ENCODE measurements at regions not wholly inside any gene's neighbourhood (a gene's known extent, or its start where the extent isn't known, plus 50 kb on each side); places are given as distances from the start of the nearest gene placed in this dataset.
"Not testable (repeated sequence)": the region's sequence is repeated elsewhere in the genome, so short reads cannot be mapped to it uniquely, and the experiment has no call there.

DNA sequence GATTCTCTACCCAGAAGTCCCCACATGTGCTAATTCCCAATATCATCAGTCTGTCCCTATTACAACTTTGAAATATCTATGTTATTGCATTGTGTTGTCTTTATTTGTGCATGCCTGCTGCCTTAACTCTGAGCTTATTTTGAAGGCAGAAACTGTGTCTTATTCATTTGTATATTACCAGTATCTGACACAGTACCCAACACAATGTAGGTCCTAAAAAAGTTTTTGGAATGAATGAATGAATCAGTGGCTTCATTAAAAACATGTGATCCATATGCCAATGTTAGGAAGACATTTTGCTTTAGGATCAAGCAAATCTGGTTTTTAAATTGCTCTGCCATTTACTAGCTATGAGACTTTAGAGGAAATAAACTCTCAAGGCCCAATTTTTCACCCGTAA, 420.4 kb downstream of the CBLN4 start:
- DNase-seq: no peak

DNA sequence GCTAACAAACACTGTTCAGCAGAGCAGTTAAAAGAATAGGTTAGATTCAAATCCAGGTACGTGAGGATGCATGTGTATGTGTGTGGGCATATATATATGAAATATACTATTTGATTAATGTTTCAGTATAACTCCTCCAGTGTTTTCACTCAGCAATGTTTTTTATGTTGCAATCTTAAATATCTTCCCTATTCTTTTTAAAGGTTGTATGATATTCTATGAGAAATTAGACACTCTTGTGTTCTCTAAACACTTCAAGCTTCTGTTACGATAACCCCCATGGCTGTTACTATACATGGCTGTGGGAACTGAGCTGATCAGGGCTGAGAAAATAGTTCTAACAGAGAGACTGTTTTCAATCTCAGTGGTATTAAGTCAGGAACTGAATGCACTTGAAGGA, 421.0 kb downstream of the CBLN4 start:
- DNase-seq: no peak

- no peak for DNase-seq
Observed at GRCh38 chr20:55583036-55583435, 422.3 kb downstream of the CBLN4 start.

- DNase-seq: no peak
Observed at GRCh38 chr20:55582498-55582897, 422.8 kb downstream of the CBLN4 start.

DNA sequence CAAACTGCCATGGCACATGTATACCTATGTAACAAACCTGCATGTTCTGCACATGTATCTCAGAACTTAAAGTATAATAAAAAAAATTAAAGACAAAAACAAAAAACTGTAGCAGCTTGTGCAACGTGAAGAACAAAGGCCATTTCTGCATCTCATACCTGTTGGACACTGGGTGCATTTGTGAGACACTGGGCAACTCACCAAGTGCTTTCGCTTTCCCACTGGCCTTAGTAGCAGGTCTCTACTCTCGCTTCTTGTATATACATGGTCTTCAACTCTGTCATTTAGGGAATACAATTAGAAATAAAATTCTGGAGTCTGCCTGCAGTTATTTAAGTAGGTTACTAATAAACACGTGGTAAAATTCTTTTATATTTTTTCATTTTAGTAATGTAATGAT, 423.8 kb downstream of the CBLN4 start:
- no peak for DNase-seq

DNA sequence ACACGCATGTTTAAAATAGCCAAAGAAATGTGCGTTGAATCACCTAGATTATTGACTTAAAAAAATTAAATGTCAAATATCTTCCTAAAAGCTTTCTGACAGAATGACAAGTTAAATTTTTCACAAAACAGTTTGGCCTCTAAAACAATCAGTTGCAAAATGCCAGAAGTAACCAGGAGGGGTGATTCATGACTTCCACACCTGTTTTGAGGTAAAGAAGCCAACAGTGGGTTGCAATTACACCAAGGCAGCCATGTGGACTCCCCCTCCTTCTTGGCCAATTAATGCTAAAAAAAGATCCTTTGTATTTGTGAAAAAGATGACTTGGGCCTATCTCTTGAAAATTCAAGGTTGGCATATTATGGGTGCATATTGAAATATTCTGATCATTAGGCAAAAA, 424.8 kb downstream of the CBLN4 start:
- no peak for DNase-seq

- DNase-seq: no peak
Observed at GRCh38 chr20:55579802-55580201, 425.5 kb downstream of the CBLN4 start.

- no peak for DNase-seq
Observed at GRCh38 chr20:55576981-55577380, 428.3 kb downstream of the CBLN4 start.

DNA sequence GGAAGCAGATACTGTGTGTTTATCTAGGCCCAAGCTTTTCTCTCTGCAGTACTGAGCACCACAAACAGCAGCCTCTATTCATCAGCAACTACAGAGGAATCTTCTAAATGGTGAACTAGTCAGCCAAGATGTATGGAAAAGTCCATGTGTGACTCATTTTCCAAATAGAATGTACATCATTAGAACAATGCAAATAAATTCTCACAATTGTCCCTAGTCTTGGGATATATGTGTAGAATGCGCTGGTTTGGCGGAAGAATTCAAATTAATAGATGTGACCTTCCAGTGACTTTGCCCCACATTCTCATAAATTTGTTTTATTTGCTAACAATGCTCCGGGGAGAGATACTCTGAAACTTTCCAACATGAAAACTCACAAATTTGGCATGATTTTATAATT, 436.2 kb downstream of the CBLN4 start:
- no peak for DNase-seq

- DNase-seq: no peak
Observed at GRCh38 chr20:55567826-55568225, 437.5 kb downstream of the CBLN4 start.

GRCh38 chr20:55565096-55565773, 440.1 kb downstream of the CBLN4 start:
- no peak for DNase-seq

DNA sequence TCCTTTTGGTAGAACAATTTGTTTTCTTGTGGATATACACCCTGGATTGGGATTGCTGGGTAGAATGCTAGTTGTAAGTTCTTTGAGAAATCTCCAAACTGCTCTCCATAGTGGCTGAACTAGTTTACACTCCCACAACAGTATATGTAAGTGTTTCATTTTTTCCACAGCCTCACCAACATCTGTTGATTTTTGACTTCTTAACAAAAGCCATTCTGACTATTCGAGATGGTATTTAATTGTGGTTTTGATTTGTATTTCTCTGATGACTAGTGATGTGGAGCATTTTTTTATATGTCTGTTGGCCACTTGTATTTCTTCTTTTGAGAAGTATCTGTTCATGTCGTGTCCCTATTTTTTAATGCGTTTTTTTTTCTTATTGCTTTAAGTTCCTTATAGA, 444.1 kb downstream of the CBLN4 start:
- DNase-seq: no peak

GRCh38 chr20:55557191-55557590, 448.1 kb downstream of the CBLN4 start:
- no peak for DNase-seq

DNA sequence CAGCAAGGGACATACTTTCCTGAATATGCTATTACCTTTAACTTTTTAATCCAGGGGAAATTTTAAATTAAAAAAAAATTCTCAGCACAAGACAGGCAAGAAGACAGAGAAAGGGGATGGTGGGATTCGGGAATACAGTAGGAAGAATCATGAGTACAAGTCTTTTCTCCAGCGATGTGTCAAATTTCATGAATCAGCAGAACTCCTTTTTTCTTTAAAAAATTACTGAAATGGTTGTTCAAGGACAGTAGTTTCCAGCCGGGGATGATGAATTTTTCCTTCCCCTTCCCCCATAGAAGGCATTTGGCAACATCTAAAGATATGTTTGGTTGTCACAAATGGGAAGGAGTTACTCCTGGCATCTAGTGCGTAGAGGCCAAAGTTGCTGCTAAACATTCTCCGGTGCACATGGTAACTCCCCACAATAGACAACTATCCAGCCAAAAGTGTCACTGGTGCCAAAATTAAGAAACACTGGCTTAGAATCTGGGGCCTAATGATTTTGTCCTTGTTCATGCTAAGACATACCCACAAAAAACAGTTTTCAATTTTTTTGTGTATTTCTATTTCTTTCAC, 450.2 kb downstream of the CBLN4 start:
- no peak for DNase-seq

DNA sequence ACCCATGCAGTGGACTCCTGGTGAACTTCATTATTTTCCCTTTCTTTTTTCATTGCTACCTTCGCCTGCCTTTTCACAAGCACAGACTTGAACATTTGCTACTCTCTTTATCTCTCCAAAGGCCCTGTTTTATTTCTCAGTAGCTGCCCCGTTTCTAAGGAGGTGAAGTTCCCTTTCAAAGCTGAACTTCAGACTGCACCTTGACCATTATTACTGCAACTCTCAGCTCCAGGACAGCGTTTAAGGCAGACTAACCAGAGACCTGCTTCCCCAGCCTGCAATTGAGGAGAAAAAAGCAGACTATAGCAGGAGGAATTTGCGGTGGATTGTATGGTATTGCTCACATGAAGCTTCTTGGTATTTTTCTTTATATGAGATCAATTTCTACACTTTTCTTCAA, 460.7 kb downstream of the CBLN4 start:
- no peak for DNase-seq

DNA sequence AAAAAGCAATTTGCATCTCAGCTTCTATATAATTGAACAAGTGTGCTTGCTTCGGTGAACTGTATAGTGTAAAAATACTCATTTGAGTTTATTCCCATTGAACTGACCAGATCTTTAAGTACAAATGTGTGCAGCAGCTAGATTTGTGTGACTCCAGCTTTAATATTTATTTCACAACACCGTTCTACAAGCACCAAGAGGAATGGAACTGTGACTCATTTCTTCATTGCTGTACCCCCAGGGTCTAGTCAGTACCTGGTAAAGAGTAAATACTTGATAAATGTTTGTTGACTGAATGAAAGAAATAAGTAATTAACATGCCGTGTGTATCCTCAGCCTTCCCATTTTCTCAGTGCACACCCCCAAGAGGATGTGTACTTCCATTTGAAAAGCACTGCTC, 464.8 kb downstream of the CBLN4 start:
- no peak for DNase-seq

DNA sequence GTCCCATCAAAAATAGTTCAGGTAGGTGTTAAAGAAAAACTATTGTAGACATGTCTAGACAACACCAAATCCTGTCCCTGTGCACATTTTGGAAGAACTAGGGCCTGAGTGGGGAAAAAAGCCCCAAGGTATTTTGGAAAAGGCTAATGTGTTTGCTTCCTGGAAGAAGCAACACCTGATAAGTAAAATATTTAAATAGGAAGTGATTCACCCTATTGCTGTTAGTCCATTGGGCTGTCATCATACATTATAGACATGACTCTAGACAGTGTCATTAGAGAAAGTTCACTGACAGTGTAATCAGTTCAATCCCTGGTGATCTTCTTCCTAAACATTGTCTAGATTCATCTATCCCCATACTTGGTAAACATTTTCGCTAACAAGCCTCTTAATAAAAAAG, 465.3 kb downstream of the CBLN4 start:
- DNase-seq: no peak

DNA sequence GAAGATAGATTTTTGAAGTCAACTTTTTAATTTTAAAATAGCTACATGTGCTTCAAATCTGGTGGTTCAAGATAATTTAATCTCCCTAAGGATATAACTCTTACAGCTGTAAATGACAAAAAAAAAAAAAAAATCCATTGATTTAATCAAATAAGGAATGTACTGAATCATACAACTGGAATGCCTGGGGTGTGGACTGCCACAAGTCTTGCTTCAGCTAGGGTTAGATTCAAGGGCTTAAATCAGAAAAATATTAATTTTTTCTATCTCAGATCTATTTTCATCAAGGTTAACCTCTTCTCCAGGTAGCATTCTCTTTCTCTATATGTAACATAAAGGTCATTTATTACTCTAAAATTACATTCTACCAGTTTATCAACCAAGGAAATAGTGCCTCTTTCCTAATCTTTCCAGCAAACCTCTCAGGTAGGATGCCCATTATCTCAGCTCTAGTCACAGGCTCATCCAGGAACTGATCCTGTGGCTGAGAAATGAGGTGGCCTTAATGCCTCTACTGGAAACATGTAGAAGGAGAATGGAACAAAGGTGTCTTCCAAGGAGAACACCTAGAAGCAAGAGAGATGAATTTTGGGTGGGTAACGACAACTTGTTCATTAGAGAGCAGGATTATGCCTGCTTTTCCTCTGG, 466.9 kb downstream of the CBLN4 start:
- DNase-seq: no peak

GRCh38 chr20:55535366-55535765, 470.0 kb downstream of the CBLN4 start:
- DNase-seq: no peak

- no peak for DNase-seq
Observed at GRCh38 chr20:55533632-55534031, 471.7 kb downstream of the CBLN4 start.

DNA sequence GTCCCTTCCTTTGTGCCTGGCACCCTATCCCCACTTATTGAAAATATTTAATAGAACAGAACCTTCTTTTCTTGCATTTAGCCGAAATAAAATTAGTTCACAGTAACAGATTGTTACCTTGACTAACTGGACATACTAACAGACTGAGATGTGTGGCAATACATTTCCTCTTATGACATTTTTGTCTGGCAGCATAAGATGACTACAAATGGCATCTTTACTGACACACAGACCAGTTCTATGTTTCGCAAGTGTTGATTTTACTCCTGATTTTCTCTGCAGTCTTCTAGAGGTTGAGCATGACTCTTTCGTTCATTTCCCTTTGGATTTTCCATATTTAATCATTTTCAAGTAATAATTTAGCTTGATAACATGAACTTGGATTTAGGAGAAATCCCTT, 474.6 kb downstream of the CBLN4 start:
- DNase-seq: no peak

GRCh38 chr20:55528482-55528881, 476.8 kb downstream of the CBLN4 start:
- DNase-seq: no peak

DNA sequence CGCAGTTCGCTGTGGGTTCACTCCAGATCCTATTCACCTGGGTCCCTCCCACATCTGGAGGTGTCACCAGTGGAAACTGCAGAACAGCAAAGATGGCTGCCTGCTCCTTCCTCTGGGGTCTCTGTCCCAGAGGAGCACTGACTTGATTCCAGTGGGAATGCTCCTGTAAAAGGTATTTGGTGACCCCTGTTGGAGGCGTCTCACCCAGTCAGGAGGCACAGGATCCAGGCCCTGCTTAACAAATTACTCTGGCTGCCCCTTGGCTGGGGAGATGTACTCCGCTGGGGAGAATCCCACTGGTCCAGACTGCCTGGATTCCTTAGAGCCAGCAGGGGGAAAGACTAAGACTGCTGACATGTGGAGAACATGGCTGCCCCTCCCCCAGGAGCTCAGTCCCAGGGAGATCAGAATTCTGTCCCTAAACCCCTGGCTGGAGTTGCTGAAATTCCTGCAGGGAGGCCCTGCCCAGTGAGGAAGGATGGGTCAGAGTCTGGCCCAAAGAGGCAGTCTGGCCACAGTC, 483.0 kb downstream of the CBLN4 start:
- DNase-seq: no peak

- not testable (repeated sequence) for DNase-seq
Observed at GRCh38 chr20:55517584-55517983, 487.7 kb downstream of the CBLN4 start.

Measured in NCI-H1048 (cell line).